KBM-7 (cell line): ENCODE measurements at regions not wholly inside any gene's neighbourhood (a gene's known extent, or its start where the extent isn't known, plus 50 kb on each side); places are given as distances from the start of the nearest gene placed in this dataset.
"Not testable (repeated sequence)": the region's sequence is repeated elsewhere in the genome, so short reads cannot be mapped to it uniquely, and the experiment has no call there.

Source experiments
- DNase-seq: peaks from one replicate; pipeline ENCODE4 v3.0.0-alpha.2; 2015
- in situ Hi-C: fragments of 300-500 bp; cut with MboI; formaldehyde crosslinking; loops from 2 replicates; pipeline ENCODE4 v1.14.3; 2020; ENCODE audit warnings: low sequenced_read_pairs, low pct_unique_long_range_greater_than_20kb, mixed read lengths

DNA sequence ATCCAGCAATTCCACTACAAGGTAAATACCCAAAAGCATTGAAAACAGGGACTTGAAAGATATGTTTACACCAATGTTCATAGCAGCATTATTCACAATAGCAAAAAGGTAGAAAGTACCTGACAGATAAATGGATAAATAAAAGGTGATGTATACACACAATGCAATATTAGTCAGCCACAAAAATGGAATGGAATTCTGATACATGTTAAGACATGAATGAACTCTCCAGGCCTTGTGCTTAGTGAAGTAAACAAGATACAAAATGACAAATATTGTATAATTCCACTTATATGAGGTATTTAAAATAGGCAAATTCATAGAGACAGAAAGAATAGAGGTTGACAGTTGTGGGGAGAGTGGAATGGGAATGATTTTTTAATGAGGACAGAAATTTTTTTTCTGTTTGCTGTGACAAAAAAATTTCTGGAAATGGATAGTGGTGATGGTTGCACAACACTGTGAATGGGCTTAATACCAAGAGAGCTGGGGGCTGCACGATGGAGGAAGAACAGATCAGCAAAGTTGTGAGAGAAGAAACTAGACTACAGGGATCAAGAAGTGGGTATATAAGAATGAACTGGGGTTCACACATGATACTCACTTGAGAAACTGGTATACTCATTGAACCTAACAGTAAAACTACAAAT, 137.2 kb downstream of the MZT1 start:
- in situ Hi-C loops, result no loop called here
- DNase-seq, result no peak

DNA sequence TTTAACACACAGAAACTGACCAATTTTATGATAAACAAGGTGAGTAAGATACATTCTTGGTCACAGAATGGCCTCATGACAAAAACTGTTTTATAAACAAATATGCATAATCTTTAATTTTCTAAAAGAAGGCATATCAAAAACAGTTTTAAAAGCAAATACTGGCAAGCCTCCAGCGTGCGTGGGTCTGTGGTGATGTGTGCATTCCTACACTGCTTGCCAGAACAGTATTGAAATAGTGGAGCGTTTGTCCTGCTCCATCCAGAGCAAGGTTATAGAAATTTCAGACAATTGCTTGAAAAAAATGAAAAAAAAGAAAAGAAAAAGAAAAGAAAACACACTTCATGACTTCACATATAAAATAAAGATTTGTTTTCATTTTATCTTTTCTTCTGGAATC, 140.9 kb downstream of the MZT1 start:
- no peak for DNase-seq
- in situ Hi-C loops, result no loop called here

DNA sequence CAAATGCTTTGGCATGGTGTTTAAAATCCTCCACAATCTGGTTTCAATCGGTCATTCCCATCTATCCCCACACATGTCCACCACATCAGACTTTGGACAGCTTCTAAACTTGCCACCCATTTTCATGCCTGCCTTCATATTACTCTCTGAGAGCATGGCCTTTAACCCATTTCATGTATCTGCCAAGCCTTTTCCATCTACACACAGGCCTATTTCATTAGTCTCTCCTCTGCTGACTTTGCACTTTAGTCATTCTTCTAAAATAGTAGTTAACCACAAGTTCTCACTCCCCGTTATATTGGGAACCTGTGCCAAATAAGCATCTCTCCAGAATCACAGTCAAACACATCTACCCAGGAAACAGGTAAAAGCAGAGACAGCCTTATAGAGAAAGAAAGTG, 142.2 kb downstream of the MZT1 start:
- DNase-seq, result no peak
- in situ Hi-C loops, result no loop called here

DNA sequence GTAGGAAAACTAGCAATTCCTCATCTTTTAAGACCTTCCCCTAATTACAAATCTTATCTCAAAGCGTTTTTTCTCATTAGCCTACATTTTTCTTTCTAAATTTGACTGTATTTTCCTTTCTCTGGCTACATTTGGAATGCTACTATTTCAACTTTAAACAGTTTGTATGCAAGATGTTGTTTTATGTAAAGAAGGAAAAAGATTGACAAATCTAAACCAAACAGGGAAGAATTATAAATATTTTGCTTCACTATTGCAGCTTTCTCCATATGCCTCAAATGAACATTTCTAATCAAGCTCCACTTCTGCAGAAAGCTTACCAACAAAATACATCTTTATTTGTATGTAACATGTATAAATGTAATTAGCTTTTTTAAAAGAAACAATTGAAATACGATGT, 156.2 kb downstream of the MZT1 start:
- in situ Hi-C loops, result no loop called here
- no peak for DNase-seq

DNA sequence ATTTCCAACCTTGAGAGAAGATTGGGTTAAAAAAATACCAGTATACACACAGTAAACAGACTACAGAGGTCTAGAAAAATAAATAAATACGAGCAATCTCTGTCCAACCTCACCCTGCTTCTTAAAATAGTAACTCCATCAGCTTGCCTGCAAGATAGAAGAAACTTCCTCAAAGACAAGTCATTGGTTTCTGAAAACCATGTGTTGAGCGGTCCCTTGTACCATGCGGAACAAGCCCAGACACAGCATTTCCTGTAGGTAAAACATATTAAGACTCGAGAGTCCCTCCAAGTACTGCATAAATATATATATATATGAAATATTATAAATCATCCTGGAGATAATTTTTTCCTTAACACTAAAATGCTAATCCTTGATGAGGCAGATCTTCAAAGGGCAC, 157.4 kb downstream of the MZT1 start:
- in situ Hi-C loops, result no loop called here
- peak; percentile 14 for DNase-seq

DNA sequence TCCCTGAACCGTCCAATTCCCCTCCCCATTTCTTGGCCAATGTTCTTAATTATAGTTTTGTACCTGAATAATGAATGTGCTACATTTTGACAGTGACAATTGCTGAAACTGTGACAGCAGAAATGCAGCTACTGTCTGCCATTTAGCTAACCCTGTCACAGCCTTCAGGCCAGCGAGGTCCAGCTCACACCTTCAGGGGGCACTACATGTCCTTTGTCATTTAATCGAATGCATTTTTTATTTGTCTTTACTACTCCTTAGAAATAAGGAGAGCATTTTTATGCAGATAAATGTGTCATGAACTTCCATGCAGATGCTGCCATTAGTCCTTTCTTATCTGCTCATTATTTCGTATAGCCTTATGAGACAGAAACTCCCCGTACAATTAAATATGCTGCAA, 159.9 kb downstream of the MZT1 start:
- in situ Hi-C loops, result no loop called here

DNA sequence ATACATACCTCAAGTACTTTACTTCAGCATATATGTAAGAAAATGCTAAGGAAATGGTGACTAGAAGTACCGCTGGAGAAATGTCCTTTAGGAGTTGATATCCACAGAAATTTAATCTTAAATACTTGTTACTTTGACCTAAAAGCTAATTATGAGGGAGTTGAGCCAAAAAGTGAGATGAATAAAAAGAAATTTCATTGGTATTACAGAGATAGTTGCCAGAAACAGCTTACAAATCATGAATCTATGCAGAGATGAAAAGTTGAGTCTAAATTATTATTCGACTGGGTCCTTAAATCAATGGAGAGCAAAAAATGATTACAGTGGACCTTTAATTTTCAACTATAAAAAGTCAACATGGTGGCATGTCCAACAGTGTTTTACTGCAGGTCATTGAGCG, 160.9 kb downstream of the MZT1 start:
- no peak for DNase-seq
- in situ Hi-C loops, result no loop called here

More for the DNA sequence above, 159.9 kb downstream of the MZT1 start:
- DNase-seq, result no peak

DNA sequence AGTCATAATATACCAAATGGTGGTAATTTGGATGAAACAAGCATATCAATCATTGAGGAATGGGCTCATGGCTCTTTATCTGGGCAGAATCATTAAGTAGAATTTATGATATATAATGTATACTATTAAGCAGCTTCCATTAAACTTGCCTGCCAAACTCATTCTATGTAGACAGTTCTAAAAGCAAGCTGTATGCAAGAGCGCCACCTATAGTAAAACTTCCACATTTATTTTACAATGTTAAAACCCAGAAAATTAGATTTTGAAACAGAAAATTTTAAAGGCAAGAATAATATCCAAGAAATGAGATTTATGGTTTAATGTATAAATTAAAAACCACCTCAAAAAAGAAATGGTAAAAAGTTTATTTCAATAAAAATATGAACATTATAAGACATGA, 161.5 kb downstream of the MZT1 start:
- peak; percentile 41 for DNase-seq
- in situ Hi-C loops, result no loop called here

DNA sequence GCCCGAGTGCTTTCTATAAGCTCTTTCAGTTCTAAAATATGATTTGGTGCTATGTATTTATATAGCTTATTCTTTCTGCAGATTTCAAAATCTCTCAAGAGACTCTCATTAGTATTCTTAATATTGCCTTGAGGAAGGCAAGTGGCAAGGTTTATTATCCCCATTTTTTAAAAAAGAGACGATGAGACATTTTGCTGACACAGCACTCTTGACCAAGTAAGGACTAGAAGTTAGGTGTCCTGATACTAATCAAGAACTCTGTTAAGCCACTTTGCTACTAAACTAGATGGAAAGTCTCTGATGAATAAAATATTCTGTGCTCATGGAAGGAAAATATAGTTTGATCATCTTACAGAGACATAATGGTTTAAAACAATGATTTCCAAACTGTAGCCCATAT, 164.7 kb downstream of the MZT1 start:
- in situ Hi-C loops, result no loop called here
- no peak for DNase-seq

DNA sequence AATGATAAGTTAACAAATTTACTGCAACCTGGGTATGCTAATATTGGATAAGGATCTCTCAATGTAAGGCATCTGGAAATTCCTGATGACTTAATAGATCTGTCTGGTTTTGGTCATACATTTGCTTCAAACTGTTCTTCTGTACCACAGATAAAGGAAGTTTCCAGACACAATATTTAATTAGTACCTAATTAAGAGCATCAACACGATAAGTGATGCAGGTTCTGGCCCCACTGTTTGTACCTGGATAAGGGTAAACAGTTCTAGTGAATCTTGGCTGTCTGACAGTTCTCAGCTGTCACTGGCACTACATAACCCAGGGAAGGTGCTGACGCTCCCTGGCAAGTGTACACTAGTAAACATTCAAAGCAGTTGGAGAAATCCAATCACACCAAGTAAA, 165.6 kb downstream of the MZT1 start:
- DNase-seq, result no peak
- in situ Hi-C loops, result no loop called here

DNA sequence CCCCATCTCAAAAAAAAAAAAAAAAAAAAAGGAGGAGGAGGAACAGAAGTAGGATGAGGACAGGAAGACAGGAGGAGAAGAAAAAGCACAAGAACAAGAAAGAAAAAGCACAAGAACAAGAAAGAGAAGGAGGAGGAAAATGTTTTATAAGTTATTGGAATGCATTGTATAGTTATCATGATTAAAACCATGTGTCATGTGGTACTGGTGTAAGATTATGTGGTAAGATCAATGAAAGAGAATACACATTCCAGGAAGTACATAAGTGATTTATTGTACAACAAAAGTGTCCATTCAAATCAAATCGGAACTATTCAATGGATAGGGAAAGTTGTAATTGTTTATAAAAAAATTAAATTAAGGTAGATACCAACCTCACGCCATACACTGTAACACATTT, 167.7 kb downstream of the MZT1 start:
- in situ Hi-C loops, result no loop called here
- no peak for DNase-seq

DNA sequence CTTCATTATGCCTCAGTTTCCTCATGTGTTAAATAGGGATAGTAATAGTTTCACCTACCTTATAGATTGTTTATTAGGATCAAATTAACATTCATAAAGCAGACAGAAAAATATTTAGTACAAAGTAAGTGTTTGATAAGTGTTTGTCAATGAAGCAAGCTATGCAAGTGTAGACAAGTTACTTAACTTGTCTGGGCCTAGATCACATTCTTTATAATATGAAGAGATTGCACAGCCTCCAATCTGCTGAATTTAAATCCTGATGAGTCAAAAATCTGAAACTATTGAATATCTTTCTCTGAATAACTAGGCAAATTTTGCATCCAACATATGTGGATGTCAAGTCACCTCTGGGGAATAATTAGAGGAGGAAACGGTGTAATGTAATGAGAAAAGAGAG, 170.5 kb downstream of the MZT1 start:
- in situ Hi-C loops, result no loop called here
- no peak for DNase-seq

DNA sequence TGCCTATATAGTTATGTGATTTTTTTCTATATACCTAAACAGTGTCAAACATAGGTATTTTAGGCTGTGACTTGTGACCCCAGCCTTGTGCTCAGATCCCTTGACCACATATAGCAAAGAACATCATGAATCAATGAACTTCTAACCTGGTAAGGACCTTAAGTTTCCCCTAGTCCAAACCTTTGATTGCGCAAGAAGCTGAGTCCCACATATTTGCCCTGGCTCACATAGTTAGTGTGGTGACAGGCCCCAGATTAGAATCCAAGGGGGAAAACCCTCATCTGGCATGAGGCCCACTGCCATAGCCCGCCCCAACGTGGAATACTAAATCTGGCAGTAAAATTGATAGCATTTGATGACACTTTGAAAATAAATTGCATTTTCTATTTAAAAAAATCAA, 171.8 kb downstream of the MZT1 start:
- in situ Hi-C loops, result no loop called here
- DNase-seq, result no peak

DNA sequence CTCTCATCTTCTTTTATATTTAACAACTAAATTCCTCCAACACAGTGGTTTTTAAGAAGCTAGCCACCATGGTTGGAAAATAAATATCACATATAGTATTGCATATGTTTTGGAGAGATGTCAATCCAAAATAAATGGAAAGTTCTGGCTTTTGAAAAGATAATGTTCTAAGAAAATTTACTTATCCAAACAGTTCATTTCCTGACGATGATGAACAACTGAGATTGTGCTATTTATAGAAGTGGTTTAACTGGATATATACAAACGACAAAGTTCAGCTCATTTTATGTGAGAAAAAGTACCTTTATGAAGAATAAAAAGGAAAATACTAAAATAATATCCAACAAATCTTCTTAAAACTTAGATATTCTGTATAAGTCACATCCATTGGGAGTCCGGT, 174.7 kb downstream of the MZT1 start:
- DNase-seq, result no peak
- in situ Hi-C loops, result no loop called here

DNA sequence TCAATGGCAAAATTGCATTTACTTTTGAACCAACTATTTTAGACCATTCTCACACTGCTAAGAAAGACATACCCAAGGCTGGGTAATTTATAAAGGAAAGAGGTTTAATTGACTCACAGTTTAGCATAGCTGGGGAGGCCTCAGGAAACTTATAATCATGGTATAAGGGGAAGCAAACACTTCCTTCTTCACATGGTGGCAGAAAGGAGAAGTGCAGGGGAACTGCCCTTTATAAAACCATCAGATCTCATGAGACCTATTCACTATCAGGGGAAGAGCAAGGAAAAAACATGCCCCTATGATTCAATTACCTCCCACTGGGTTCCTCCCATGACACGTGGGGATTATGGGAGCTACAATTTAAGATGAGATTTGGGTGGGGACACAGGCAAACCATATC, 181.5 kb downstream of the MZT1 start:
- in situ Hi-C loops, result not testable (repeated sequence)

DNA sequence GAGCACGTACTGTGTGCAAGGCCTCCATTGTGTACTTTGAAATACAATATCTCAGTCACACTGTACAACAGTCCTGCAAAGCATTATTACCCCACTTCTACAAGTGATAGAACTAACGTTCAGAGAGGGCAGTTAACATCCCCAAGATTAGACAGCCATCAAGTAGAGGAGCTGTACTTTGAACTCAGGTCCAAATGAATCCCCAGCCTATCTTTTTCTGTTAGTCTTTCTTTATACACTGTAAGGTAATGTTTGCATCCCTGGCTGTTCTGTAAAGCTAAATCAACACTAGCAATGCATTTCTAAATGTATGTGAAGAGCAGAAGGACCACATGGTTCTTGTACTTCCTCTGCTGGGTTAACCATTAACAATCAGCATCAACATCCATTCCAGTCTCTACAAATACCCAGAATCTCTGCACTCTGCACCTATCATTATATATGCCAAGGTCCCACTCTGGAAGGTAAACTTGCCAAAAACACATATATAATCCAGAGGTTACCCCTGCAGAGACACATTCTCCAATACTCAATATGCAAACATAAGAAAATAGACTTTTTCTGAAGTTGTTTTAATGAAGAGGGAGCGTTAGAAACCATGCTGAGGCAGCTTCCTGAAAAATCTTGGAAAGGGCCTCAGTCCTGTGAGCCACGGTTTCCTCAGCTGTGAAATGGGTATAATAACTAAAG, 182.3 kb downstream of the MZT1 start:
- DNase-seq, result no peak
- in situ Hi-C loops, result no loop called here

More for the DNA sequence above, 181.5 kb downstream of the MZT1 start:
- peak; percentile 17 for DNase-seq

DNA sequence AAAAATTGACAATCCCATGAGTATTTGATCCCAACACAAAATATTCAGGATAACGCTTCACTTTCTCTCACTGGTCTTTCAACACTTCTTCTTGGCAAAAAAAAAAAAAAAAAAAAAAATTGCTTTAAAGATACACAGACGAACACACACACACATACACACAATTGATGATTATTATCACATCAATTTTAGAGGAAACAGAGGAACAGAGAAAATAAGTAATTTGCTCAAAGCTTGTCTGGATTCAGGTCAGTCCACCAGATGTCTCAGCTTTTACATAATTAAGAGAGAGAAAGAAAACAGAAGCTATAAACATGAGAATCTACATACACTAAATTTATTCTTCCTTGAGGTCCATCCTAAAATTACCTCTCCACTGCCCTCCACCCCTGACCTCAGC, 183.4 kb downstream of the MZT1 start:
- in situ Hi-C loops, result no loop called here
- DNase-seq, result no peak

DNA sequence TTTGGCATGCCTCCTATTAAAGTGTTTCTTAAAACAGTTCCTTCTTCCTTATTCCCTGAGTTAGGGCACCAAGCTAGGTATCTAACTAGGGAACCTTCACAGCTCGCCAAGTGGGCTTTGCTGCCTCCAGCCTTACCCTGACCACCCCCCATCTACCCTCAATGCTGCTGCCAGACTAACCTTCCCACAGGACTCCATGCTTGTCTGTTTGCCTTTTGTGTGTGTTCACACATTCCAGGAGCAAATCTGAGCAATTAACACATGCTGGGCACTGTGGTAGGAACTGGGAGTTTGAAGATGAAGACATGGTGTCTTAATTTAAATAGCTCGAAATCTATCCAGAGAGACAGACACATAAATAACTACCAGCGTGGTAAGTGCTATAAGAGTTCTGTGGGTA, 185.2 kb downstream of the MZT1 start:
- no peak for DNase-seq
- in situ Hi-C loops, result no loop called here

DNA sequence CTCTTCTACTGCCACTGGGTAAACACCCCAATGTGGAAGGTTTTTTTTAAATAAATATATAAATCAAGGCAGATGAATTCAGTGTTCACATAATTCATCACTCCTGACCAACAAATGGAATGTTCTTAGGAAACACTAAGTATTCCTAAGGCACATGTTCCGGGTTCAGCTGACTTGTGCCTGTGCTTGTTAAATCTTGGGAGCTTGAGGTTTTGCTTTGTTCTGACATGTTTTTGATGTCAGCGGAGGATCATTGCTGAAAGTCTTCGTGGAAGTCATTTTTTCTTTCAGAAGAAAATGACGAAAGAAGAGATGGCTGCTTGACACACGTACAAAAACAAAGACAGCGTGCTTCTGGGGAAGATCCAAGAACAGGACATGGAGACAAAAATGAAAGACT, 185.8 kb downstream of the MZT1 start:
- DNase-seq, result no peak
- in situ Hi-C loops, result no loop called here

DNA sequence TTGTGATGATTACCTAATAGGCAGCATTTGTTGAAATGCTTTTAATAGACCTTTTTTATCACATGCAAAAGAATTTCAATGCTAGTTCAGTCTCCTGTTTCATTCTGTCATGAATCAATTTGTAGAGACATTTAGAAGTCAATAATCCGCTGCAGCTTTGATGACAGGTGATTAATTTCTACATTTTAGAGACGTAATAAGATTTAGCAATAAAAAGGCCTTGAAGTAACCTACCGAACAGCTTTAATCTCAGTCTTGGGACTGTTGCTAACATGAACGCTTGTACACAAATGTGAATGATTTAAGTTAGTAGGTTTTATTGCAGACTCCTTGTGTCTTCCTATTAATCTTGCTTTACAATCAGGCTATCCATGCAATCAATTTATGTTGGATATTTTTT, 186.5 kb downstream of the MZT1 start:
- in situ Hi-C loops, result no loop called here
- no peak for DNase-seq

DNA sequence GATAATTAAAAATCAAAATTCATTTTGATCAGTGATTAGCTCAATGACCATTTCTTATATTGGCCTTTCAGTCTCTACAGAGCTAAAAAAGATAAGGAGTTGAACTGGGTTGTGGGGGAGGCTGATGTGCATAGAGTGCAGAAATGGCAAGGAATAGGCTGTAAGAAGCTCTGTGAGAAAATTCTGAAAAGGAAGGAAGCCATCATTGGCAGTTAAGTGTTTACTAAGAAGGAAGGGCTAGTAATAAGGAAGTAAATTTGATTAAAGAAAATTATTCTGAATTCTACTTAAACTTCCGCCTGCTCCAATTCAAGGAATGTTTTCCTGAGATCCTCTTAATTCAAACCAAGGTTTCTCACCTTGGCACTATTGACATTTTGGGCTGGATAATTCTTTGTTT, 187.5 kb downstream of the MZT1 start:
- DNase-seq, result no peak
- in situ Hi-C loops, result no loop called here
